C4-2B (cell line): ENCODE measurements at regions not wholly inside any gene's neighbourhood (a gene's known extent, or its start where the extent isn't known, plus 50 kb on each side); places are given as distances from the start of the nearest gene placed in this dataset.

ENCODE experiments used
- H3K27ac ChIP-seq: fragments of 450-650 bp; 2 replicates; pipeline ENCODE4 v1.5.1; 2017
- ZFX ChIP-seq: fragments of 450-650 bp; IDR thresholded peaks from 2 replicates; pipeline ENCODE4 v1.6.1; 2017
- TF ChIP-seq, protein P1 (sequence below): fragments of 450-650 bp; conservative IDR thresholded peaks from 2 replicates; pipeline ENCODE4 v1.5.1; 2017; ENCODE audit warnings: mild to moderate bottlenecking

- TF ChIP-seq, protein P1, sequence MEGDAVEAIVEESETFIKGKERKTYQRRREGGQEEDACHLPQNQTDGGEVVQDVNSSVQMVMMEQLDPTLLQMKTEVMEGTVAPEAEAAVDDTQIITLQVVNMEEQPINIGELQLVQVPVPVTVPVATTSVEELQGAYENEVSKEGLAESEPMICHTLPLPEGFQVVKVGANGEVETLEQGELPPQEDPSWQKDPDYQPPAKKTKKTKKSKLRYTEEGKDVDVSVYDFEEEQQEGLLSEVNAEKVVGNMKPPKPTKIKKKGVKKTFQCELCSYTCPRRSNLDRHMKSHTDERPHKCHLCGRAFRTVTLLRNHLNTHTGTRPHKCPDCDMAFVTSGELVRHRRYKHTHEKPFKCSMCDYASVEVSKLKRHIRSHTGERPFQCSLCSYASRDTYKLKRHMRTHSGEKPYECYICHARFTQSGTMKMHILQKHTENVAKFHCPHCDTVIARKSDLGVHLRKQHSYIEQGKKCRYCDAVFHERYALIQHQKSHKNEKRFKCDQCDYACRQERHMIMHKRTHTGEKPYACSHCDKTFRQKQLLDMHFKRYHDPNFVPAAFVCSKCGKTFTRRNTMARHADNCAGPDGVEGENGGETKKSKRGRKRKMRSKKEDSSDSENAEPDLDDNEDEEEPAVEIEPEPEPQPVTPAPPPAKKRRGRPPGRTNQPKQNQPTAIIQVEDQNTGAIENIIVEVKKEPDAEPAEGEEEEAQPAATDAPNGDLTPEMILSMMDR = no peak
- no peak for TF ChIP-seq ZFX
- H3K27ac ChIP-seq = no peak overlapping the region
Observed at GRCh38 chr12:24645254-24645653, 303.6 kb downstream of the BCAT1 start.

GRCh38 chr12:24643120-24644119, 305.5 kb downstream of the BCAT1 start:
- H3K27ac ChIP-seq = no peak overlapping the region
- TF ChIP-seq, protein P1 = no peak
- no peak for TF ChIP-seq ZFX

- no peak overlapping the region for H3K27ac ChIP-seq
- no peak for TF ChIP-seq ZFX
- TF ChIP-seq, protein P1 = no peak
Observed at GRCh38 chr12:24639641-24640040, 309.3 kb downstream of the BCAT1 start.

GRCh38 chr12:24632466-24632865, 316.4 kb downstream of the BCAT1 start:
- TF ChIP-seq, protein P1 = no peak
- TF ChIP-seq ZFX = no peak
- H3K27ac ChIP-seq = no peak overlapping the region

GRCh38 chr12:24631676-24632426, 317.1 kb downstream of the BCAT1 start:
- H3K27ac ChIP-seq = no peak overlapping the region
- TF ChIP-seq, protein P1 = no peak

- H3K27ac ChIP-seq = no peak overlapping the region
- TF ChIP-seq ZFX = no peak
- TF ChIP-seq, protein P1 = no peak
Observed at GRCh38 chr12:24630856-24631255, 318.0 kb downstream of the BCAT1 start.

GRCh38 chr12:24630446-24630845, 318.5 kb downstream of the BCAT1 start:
- no peak overlapping the region for H3K27ac ChIP-seq
- TF ChIP-seq ZFX = no peak
- TF ChIP-seq, protein P1 = no peak
